PC-9 (cell line): ENCODE measurements at regions not wholly inside any gene's neighbourhood (a gene's known extent, or its start where the extent isn't known, plus 50 kb on each side); places are given as distances from the start of the nearest gene placed in this dataset.

Experiments used
- EZH2 ChIP-seq: fragments of 200-600 bp; sonication (generic); IDR thresholded peaks from 2 replicates; pipeline ENCODE4 v1.8.0; 2017; ENCODE audit warnings: antibody characterized with exemption, low read depth
- TF ChIP-seq, protein P1 (sequence below): fragments of 200-600 bp; sonication (generic); conservative IDR thresholded peaks from 2 replicates; pipeline ENCODE4 v1.6.1; 2017; ENCODE audit warnings: mixed run types, antibody characterized with exemption, mild to moderate bottlenecking, moderate library complexity

DNA sequence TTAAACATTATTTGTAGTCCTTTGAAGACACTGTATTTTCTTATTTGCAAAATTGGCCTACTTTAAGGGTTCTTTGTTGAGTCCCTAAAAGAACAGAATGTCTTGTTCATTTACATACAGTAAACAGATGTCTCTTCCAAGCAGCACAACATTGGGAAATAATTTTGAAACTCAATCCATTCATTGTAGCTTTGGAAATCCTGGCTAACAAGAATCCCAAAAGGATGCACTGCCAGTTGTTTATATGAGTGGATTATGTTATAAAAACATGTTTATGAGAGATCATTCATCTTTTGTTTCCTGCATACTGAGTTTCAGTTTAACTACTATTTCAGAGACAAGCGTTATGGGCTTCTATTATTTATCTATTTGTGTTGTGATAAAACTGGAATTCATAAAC lies 499.3 kb downstream of the PID1 start:
- TF ChIP-seq, protein P1, sequence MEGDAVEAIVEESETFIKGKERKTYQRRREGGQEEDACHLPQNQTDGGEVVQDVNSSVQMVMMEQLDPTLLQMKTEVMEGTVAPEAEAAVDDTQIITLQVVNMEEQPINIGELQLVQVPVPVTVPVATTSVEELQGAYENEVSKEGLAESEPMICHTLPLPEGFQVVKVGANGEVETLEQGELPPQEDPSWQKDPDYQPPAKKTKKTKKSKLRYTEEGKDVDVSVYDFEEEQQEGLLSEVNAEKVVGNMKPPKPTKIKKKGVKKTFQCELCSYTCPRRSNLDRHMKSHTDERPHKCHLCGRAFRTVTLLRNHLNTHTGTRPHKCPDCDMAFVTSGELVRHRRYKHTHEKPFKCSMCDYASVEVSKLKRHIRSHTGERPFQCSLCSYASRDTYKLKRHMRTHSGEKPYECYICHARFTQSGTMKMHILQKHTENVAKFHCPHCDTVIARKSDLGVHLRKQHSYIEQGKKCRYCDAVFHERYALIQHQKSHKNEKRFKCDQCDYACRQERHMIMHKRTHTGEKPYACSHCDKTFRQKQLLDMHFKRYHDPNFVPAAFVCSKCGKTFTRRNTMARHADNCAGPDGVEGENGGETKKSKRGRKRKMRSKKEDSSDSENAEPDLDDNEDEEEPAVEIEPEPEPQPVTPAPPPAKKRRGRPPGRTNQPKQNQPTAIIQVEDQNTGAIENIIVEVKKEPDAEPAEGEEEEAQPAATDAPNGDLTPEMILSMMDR, result no peak
- no peak for TF ChIP-seq EZH2
